ENCODE measurements at regions not wholly inside any gene's neighbourhood (a gene's known extent, or its start where the extent isn't known, plus 50 kb on each side); places are given as distances from the start of the nearest gene placed in this dataset.

- TF ChIP-seq, protein P1, sequence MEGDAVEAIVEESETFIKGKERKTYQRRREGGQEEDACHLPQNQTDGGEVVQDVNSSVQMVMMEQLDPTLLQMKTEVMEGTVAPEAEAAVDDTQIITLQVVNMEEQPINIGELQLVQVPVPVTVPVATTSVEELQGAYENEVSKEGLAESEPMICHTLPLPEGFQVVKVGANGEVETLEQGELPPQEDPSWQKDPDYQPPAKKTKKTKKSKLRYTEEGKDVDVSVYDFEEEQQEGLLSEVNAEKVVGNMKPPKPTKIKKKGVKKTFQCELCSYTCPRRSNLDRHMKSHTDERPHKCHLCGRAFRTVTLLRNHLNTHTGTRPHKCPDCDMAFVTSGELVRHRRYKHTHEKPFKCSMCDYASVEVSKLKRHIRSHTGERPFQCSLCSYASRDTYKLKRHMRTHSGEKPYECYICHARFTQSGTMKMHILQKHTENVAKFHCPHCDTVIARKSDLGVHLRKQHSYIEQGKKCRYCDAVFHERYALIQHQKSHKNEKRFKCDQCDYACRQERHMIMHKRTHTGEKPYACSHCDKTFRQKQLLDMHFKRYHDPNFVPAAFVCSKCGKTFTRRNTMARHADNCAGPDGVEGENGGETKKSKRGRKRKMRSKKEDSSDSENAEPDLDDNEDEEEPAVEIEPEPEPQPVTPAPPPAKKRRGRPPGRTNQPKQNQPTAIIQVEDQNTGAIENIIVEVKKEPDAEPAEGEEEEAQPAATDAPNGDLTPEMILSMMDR (IDR thresholded peaks at IDR 0.05), result no peak
- no peak for TF ChIP-seq EZH2 (IDR thresholded peaks at IDR 0.05; ENCODE audit: borderline replicate concordance, insufficient read depth, low read depth, low read length, poor library complexity, severe bottlenecking)
Observed at GRCh38 chr5:91503321-91503720, 120.2 kb upstream of the ARRDC3 start.

Measured in B cell (primary cell).